RKO (cell line): ENCODE measurements at regions not wholly inside any gene's neighbourhood (a gene's known extent, or its start where the extent isn't known, plus 50 kb on each side); places are given as distances from the start of the nearest gene placed in this dataset.

Experiments
- DNase-seq: peaks from one replicate; pipeline ENCODE4 v3.0.0-alpha.2; 2016; ENCODE audit warnings: low spot score

DNA sequence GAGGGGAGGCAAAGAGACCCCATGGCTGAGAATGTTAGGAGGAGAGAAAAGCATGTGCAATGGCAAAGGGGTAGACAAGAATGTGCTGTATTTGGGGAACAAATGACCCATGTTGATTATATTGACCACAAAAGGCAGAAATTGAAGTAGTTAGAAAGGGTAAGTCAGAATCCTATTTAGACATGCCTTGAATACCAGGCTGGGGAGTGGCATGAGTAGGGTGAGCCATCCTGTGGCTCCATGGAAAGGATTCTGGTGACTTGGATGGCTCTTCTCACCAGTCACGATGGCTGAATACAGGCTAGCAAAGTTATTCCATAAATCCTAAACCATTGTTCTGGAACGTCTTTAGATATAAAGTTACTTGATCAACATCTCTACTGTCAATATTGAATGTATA lies 73.4 kb upstream of the MEF2C start:
- no peak for DNase-seq

DNA sequence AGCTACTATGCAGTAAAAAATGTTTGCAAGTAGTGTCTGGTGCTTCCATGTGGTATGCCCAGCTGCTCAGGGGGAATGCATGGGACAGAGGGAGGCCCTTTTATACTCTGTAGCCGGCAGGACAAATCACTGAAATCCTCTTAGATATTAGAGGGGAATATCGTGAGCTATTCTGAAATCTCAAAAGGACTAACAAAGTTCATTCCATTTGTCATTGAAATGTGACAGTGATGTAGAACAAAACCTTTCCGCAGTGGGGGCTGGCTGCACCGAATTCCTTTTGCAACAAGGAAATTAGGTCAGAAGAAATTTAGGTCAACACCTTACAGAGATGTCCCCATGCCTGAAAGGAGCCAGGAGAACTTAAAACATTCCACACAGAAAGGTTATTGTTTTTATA lies 72.4 kb upstream of the MEF2C start:
- DNase-seq = no peak

DNA sequence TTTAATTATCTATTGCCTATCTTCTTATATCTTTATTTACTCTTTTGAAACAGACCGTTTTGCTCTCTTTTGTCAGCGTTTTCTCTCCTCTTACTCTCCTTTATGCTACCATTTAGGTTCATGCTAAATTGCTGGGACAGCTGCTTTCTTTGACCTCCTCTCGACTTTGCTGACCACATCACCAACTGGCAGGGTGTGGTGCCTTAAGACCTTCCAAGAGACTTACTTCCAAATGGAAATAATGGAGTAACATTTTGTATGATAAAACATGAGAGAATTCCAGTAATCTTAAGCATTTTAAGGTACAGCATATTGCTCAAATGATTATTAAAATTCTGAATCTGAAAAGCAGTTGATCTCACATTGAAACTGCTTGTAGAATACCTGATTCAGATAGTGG lies 71.5 kb upstream of the MEF2C start:
- no peak for DNase-seq

DNA sequence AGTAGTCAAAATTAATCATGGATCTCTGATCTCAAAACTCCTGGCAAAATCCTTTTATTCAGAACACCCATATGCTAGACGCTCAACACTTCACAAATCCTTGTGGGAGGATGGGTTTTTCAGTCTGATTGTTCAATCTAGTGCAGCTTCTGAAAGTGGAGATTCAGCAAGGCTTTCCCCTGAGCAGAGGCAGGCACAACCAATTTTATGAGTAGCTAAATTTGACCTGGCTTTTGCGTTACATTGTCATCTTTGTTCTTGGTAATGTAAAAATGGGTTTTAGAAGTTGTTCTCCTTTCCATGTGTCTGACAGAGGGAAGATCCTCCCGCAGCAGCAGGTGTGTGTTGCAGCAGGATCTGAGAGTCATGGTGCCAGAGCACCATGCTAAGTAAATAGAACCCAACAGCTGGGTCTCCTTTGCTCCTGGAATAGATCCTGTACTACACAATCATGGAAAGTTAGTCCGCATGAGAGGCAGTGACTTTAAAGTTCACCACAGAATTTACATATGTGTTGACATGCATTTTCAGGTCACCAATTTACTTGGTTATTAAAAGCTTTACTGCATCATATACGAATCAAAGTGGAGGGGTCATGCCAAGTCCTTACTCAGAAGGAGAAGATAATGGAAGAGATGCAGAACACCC lies 70.1 kb upstream of the MEF2C start:
- DNase-seq = no peak

DNA sequence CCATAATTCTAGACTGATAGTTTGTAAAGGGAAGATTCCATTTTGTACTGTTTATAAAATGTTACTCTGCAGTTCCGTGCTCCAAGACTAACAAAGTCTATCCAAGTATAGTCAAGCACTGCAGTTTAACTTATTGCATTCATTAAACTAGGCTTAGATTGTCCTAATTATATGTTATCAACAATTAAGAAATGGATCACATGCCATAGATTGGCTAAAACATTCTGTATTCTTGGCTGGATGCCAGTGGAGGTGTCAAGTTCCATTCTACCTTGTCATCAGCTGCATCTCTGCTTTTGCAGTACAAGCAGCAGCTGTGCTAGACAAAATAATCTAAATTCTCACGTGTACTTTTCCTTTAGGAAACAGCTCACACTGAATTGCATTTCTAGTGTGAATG lies 69.4 kb upstream of the MEF2C start:
- peak; percentile 3 for DNase-seq

DNA sequence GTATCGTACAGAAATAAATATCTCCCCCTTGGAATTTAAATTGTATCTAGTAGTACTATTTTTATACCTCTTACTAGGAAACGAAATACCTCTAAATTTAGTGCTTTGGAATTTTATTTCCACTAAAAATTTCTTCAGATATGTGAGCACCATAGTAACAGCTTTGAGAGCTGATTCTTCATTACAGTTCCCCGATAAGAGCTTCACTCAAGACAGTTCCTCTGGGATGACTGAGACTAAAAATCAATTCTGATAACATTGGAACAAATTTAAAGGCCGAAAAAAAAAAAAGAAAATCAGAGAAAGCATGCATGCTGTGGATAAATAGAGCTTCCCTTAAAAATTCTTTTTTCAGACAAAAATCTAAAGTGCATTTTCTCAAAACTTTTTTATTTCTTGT lies 68.5 kb upstream of the MEF2C start:
- no peak for DNase-seq

DNA sequence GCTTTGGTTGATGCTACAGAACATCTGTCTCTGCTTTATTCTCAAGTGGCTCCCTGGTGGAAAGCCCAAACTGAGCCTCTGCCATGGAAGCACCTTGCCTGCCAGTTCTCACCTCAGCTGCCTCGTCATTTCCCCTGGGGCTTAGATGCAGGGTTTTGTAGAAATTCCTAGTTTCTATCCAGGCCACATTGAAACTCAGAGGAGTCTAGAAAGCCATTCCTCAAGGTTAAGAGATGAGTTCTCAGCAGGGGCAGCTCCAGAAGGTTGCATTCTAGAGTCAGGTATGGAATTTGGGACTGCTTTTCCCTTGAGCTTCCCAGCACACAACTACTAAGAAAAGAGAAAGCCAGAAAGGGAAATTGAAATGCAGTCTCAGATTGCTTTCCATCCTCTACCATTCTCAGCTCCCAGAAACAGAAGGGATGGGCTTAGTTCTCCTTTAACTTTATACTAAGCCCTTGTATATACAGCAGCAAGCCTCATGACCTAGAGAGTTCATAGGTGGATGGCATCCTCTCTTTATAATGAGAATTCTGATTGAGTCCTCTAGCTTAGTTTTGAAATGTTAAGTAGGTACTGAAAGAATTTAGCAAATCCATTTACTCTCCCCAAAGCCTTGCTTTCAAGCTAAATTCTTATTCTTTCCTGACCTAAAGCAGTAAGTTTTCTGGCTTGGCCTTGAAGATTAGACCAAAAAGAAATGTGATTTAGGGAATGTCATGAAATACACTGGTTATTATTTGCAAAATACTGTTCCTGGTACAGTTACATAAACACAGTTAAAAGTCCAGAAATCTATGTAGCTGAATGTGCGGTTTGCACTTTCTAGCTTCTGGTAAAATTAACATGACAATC lies 66.0 kb upstream of the MEF2C start:
- DNase-seq = no peak

DNA sequence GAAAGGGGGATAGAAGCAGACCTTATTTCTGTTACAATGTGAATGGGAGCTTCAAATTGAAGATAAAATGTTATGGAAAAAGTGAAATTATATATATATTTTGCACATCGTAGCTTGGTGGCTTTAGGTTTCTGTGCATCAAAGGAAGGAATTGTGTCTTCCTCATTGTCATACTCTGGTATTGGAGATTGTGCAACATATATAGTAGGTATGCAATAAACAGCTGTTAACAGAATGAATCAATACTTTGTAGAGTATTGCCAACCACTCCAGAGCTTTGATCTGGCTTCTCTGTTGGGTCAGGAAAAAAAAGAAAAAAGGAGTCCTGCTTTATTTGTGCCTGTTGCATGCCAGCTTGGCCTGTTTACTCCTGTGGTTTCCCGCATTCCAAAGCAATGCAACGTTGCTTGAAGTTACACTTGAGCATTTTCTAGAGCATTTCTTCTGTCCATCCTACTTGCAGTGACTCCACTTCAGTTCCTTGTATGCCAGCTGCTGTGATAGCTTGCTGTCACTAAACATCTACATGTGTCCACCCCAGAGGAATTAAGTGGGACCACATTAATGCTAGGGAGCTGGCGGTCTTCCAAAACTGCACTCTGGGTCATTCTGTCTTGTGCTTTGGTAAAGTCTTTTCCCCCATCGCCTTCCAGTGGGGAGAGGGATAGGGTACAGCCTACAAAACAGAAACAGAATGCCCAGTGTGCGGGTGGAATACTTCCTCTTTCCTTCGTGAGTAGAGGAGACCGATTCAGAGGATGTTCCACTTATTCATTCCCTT lies 62.0 kb upstream of the MEF2C start:
- DNase-seq = no peak

DNA sequence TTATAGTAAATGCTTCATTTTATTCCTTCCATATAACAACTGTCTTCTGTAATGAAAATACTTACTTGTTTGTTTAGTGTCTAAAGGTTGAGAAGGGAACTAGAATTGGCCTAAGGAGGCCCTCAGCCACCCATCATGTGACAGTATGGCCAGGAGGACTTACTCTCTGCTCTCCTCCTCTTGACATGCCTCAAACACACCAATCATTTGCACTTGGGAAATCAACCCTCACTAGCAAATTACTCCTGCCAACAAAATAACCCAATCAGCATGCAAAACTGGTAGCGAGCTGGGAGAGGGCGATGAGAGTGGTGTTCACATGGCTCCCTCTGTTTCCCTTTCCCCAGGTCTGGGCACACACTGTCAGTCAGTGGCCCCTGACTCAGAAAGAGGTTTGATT lies 58.6 kb upstream of the MEF2C start:
- no peak for DNase-seq

DNA sequence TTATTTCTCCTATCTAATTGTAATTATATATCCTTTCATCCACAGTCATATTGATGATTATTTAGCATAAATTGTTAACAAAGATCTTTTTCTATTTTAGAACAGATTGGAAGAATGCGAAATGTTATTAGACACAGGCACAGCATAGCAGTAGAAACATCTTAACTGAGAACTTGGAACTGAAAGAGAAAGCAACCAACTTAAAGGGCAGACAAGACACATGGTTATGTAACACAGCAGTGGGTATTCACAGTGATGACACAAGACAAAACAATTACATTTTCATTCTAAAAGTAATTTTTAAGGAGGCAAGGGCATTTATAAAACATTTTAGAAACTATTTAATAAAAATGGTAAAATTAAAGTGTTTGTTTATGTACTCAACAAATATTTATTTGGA lies 57.7 kb upstream of the MEF2C start:
- no peak for DNase-seq

DNA sequence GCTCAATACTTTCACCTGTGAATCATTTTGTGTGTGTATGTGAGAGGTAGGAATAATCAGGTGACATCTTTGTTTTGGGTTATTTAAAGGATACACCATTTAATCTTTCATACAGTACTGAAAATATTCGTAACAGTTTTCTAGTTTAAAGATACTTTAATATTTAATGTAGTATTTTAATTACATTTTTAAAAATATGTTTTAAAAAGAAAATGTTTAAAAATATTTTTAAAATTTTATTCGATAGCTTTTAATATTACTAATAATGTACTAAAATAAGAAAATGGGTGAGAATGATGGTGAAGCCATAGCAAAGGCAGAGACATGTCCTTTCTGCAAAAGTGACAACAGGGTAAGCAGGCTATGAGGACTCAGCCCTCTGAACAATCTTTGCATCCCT lies 56.3 kb upstream of the MEF2C start:
- no peak for DNase-seq

DNA sequence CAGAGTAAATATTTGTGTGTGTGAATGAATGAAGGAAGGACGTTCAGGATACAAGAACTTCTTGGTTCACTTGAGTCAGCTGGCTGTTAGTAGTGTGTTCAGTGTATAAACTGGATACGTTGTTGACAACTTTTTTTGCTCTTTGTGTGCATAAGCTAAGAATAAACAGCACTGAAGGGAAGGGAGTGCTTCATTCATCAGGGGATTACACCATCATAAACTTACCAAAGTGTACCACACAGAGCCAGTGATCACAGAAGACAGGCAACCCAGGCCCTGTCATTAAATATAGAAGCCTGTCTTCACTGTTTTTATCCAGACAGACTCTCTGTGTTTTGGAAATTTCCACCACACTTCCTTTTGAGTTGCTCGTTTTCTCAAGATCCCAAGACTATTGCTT lies 55.5 kb upstream of the MEF2C start:
- DNase-seq = no peak

DNA sequence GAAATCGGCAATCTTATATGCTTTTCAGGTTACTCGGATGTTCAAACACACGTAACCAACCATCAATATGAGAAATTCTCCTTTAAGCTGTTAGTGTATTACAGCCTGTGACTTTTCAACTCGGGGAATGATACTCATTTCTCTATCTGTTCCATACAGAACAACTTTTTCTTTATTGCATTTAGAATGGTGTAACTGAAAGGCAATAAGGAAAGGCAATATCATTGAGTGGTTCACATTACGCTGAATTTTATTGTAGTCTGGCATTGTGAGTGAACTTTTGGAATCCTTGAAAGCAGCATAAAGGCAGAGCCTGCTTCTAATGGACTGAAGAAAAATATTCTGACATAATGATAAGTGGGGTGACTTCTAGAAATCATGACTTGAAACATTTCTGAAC lies 54.4 kb upstream of the MEF2C start:
- DNase-seq = no peak

DNA sequence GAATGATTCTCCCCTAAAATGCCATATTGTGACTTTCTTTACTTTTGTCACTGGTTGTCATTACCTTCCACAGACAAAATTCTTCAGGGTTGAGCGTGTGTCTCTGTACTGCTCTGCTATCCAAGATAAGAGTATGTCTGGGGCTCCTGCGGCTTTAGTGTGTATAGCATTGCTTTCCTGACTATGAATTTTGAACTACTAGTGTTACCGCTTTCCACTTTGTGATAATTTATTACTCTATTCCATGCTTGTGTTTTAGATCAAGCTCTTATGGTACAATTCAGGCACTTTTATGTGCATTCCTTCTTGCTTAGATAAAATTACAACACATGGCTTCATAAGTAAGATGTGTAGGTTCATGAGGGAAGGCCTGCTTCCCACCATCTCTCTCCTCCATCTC lies 51.5 kb upstream of the MEF2C start:
- no peak for DNase-seq
